ENCODE measurements at regions not wholly inside any gene's neighbourhood (a gene's known extent, or its start where the extent isn't known, plus 50 kb on each side); places are given as distances from the start of the nearest gene placed in this dataset.

DNA sequence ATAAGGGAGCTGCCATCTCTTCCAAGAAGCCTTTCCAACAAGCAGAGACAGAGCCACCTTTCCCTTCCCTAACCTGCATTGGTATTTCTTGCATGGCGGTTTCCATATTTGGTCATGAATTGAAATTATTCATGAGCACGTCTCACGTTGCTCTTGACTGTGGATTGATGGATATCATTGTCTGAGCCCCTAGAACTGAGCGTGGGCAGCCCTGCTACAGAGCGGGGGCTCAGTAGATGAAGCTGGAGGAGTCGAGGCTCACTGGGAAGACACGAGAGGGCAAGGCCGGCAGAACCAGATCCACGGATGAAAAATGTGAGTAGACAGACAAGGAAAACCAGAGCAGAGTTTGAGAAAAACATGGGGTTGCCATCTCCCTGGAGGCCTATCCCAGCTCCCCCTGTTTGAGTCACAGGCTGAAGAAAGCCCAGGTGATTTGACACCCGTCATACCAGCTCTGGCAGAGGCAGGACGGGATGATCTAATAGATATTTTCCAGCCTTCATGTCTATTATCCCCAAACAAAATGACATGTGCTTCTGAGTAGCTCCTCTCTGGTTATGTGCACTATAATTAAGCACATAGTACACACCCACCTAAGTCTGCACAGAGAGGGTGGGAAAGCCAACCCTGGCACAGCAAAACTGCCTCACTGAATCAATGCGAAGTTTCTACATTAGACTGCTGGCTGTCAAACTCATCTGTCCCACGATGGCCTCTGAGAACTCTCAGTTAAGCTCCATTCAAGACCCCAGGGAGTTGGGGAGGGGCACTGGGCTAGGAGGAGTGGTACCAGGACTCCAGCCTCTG lies 363.5 kb upstream of the KLHL29 start:
- TF ChIP-seq, protein P1, sequence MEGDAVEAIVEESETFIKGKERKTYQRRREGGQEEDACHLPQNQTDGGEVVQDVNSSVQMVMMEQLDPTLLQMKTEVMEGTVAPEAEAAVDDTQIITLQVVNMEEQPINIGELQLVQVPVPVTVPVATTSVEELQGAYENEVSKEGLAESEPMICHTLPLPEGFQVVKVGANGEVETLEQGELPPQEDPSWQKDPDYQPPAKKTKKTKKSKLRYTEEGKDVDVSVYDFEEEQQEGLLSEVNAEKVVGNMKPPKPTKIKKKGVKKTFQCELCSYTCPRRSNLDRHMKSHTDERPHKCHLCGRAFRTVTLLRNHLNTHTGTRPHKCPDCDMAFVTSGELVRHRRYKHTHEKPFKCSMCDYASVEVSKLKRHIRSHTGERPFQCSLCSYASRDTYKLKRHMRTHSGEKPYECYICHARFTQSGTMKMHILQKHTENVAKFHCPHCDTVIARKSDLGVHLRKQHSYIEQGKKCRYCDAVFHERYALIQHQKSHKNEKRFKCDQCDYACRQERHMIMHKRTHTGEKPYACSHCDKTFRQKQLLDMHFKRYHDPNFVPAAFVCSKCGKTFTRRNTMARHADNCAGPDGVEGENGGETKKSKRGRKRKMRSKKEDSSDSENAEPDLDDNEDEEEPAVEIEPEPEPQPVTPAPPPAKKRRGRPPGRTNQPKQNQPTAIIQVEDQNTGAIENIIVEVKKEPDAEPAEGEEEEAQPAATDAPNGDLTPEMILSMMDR (conservative IDR thresholded peaks at IDR 0.05), result no peak
- Mint-ChIP-seq H3K4me1 (ENCODE audit: unreplicated experiment) (peaks cover 35% of the 10 kb centered on the region), H3K36me3 (no peaks in the 10 kb centered on the region), H3K27ac (peak overlapping the region; percentile 16), H3K9me3 (peaks cover 10% of the 10 kb centered on the region), H3K27me3 (peaks cover 4% of the 10 kb centered on the region), H3K4me3 (no peak overlapping the region)
- DNase-seq (ENCODE audit: extremely low spot score, unreplicated experiment), result no peak

DNA sequence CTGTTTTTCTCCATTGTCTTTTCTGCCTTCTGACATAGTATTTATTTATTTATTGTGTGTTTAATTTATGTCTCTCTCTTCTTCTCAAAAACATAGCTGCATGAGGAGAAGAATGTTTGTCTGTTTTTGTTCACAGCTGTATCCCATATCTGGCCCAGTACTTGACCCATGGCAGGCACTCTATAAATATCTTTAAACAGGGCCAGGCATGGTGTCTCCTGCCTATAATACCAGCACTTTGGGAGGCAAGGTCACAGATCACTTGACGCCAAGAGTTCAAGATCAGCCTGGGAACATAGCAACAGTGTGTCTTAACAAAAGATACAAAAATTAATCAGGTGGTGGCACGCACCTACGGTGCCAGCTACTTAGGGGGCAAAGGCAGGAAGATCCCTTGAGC lies 361.3 kb upstream of the KLHL29 start:
- no peak for DNase-seq (ENCODE audit: extremely low spot score, unreplicated experiment)
- no peaks in the 10 kb centered on the region for H3K36me3 Mint-ChIP-seq

DNA sequence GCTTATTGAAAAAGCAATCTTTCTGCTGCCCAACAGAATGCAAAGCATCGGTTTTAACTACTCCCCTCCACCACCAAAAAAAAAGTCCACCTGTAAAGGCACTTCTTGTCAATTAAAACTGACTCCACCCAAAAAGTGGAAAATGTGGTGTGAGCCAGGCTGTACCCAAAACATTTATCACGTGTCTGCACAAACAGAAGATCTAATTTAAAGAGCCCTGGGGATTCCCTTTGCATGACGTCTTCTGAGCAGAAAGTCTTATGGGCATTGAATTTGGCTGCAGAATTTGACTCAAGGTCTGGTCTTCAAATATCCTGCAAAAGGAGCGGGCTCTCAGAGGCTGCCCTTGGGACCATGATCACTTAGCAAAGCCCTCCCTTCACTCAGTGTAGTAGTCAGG lies 358.3 kb upstream of the KLHL29 start:
- Mint-ChIP-seq H3K9me3 (peaks cover 6% of the 10 kb centered on the region), H3K4me3 (no peak overlapping the region), H3K27me3 (peaks cover 9% of the 10 kb centered on the region), H3K4me1 (ENCODE audit: unreplicated experiment) (peaks cover 29% of the 10 kb centered on the region), H3K27ac (no peak overlapping the region), H3K36me3 (peaks cover under 1% of the 10 kb centered on the region)
- TF ChIP-seq, protein P1 (conservative IDR thresholded peaks at IDR 0.05), result no peak
- no peak for DNase-seq (ENCODE audit: extremely low spot score, unreplicated experiment)

More for the DNA sequence above, 361.3 kb upstream of the KLHL29 start:
- no peak overlapping the region for H3K27ac Mint-ChIP-seq
- H3K4me3 Mint-ChIP-seq, result no peak overlapping the region
- TF ChIP-seq, protein P1 (conservative IDR thresholded peaks at IDR 0.05), result no peak
- H3K9me3 Mint-ChIP-seq, result peaks cover 6% of the 10 kb centered on the region
- H3K27me3 Mint-ChIP-seq, result peaks cover 5% of the 10 kb centered on the region
- peaks cover 44% of the 10 kb centered on the region for H3K4me1 Mint-ChIP-seq (ENCODE audit: unreplicated experiment)

DNA sequence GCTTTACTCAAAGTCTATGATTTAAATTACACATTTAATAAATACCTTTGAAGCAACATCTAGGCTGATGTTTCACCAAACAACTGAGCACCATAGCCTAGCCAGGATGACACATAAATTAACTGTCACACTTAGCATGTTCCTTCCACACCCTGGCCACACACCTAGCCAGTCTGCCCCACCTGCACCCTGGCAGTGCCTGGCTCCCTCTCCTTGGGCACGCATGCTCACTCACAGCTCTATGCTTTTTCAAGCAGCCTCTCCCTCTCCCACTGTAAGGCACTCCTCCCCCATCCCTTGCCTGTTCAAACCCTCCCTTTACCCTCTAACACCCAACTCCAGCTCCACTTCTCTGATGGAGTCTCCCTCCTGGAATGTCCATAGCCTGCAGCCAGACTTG lies 357.6 kb upstream of the KLHL29 start:
- Mint-ChIP-seq H3K4me3 (no peak overlapping the region), H3K27me3 (peaks cover 12% of the 10 kb centered on the region), H3K4me1 (ENCODE audit: unreplicated experiment) (peaks cover 29% of the 10 kb centered on the region), H3K9me3 (peaks cover 6% of the 10 kb centered on the region), H3K36me3 (peaks cover 4% of the 10 kb centered on the region), H3K27ac (no peak overlapping the region)
- DNase-seq (ENCODE audit: extremely low spot score, unreplicated experiment), result no peak
- TF ChIP-seq, protein P1 (conservative IDR thresholded peaks at IDR 0.05), result no peak

DNA sequence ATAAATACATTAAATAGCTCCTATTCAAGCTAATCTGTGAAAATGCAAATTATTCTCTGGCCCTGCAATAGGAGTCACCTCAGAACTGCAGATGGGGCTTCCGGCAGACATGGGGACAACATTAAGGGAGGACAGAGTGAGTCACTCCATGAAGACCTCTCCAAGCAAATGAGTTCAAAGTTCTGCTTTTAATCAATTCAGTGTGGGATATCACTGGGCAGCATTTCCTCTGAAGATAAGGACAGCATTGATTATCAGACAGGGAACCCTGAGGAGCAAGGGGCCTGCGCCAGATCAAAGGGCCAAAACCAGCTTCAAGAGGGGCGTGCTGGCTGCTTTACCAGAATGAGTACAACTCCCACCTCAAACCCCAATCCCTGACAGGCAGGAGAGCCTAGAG lies 356.9 kb upstream of the KLHL29 start:
- H3K9me3 Mint-ChIP-seq, result peaks cover 4% of the 10 kb centered on the region
- no peak overlapping the region for H3K27ac Mint-ChIP-seq
- peaks cover 23% of the 10 kb centered on the region for H3K4me1 Mint-ChIP-seq (ENCODE audit: unreplicated experiment)
- TF ChIP-seq, protein P1 (conservative IDR thresholded peaks at IDR 0.05), result no peak
- DNase-seq (ENCODE audit: extremely low spot score, unreplicated experiment), result no peak
- H3K36me3 Mint-ChIP-seq, result peaks cover 4% of the 10 kb centered on the region
- H3K4me3 Mint-ChIP-seq, result no peak overlapping the region
- peaks cover 12% of the 10 kb centered on the region for H3K27me3 Mint-ChIP-seq
